Mesendoderm (in vitro differentiated cells): ENCODE measurements at regions not wholly inside any gene's neighbourhood (a gene's known extent, or its start where the extent isn't known, plus 50 kb on each side); places are given as distances from the start of the nearest gene placed in this dataset.
"Not testable (repeated sequence)": the region's sequence is repeated elsewhere in the genome, so short reads cannot be mapped to it uniquely, and the experiment has no call there.

Source experiments
- DNase-seq: peaks from one replicate; pipeline ENCODE4 v3.0.0; 2013
- H2AK5ac ChIP-seq: 2 replicates; pipeline ENCODE4 v1.6.1; 2013; ENCODE audit warnings: low read length, inconsistent platforms
- H2BK120ac ChIP-seq: 2 replicates; pipeline ENCODE4 v1.6.1; 2013; ENCODE audit warnings: low read depth, mild to moderate bottlenecking, low read length, moderate library complexity, mixed read lengths
- H2BK15ac ChIP-seq: replicated peaks from 2 replicates; pipeline ENCODE4 v1.6.1; 2013; ENCODE audit warnings: low read depth, mild to moderate bottlenecking, moderate library complexity
- H2BK5ac ChIP-seq: 2 replicates; pipeline ENCODE4 v1.6.1; 2013; ENCODE audit warnings: low read length, inconsistent platforms
- H3K18ac ChIP-seq: 2 replicates; pipeline ENCODE4 v1.6.1; 2013; ENCODE audit warnings: mild to moderate bottlenecking, low read length, mixed read lengths
- H3K23ac ChIP-seq: one replicate; pipeline ENCODE4 v1.6.1; 2013; ENCODE audit warnings: low read length
- H3K27ac ChIP-seq: 2 replicates; pipeline ENCODE4 v1.5.1; 2013; ENCODE audit warnings: low read depth, mild to moderate bottlenecking, inconsistent platforms, low read length, moderate library complexity
- H3K27me3 ChIP-seq: 2 replicates; pipeline ENCODE4 v1.6.1; 2013; ENCODE audit warnings: low read length, control low read depth, mild to moderate bottlenecking, inconsistent platforms; ENCODE audit not compliant: insufficient read depth, poor library complexity
- H3K36me3 ChIP-seq: 2 replicates; pipeline ENCODE4 v1.6.1; 2013; ENCODE audit warnings: low read length, inconsistent platforms; ENCODE audit not compliant: control insufficient read depth, insufficient read depth
- H3K4ac ChIP-seq: one replicate; pipeline ENCODE4 v1.6.1; 2013; ENCODE audit warnings: low read depth, mild to moderate bottlenecking, low read length, moderate library complexity
- H3K4me1 ChIP-seq: 2 replicates; pipeline ENCODE4 v1.6.1; 2013; ENCODE audit warnings: low read depth, low read length, inconsistent platforms; ENCODE audit not compliant: control insufficient read depth
- H3K4me2 ChIP-seq: 2 replicates; pipeline ENCODE4 v1.6.1; 2013; ENCODE audit warnings: low read length
- H3K4me3 ChIP-seq: 2 replicates; pipeline ENCODE4 v1.5.1; 2013; ENCODE audit warnings: mild to moderate bottlenecking, low read length
- H3K56ac ChIP-seq: one replicate; pipeline ENCODE4 v1.6.1; 2013; ENCODE audit warnings: low read length
- H3K79me1 ChIP-seq: 2 replicates; pipeline ENCODE4 v1.6.1; 2013; ENCODE audit warnings: low read length, inconsistent platforms
- H3K79me2 ChIP-seq: 2 replicates; pipeline ENCODE4 v1.6.1; 2013; ENCODE audit warnings: mild to moderate bottlenecking, low read length; ENCODE audit not compliant: control insufficient read depth, insufficient read depth
- H3K9ac ChIP-seq: 2 replicates; pipeline ENCODE4 v1.6.1; 2013; ENCODE audit warnings: low read length, inconsistent platforms
- H4K5ac ChIP-seq: one replicate; pipeline ENCODE4 v1.6.1; 2013; ENCODE audit warnings: low read length
- H4K8ac ChIP-seq: one replicate; pipeline ENCODE4 v1.6.1; 2013; ENCODE audit warnings: low read depth, mild to moderate bottlenecking, control low read depth, low read length, moderate library complexity
- WGBS: extraction: QIAGEN DNeasy Blood & Tissue Kit; methylation state at CpG from one replicate; pipeline ENCODE4 v1.1.7; 2013; ENCODE audit warnings: low lambda C conversion rate, missing lambda C conversion rate; ENCODE audit not compliant: insufficient coverage; ENCODE audit errors: extremely low coverage; 5-methylcytosine and 5-hydroxymethylcytosine counted together

DNA sequence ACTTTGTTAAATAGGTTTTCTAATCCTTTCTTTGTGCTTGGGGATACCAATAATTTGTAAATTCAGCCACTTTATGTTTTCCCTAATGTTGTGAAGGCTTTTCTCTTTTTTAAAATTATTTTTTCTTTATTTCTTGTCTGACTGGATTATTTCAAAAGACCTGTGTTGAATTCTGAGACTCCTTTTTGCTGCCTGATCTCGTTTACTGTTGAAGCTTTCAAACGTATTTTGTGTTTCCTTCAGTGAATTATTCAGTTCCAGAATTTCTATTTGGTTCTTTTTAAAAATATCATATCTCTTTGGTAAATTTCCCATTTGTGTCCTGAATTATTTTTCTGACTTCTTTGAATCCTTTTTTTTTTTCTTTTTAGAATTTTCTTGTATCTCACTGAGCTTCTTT is 241.6 kb downstream of the LRIG3 start:
- Histone ChIP-seq H2BK120ac (no peak overlapping the region), H3K23ac (no peak overlapping the region)
- no CpG with 5 or more reads among the region's 2 CpGs for WGBS

DNA sequence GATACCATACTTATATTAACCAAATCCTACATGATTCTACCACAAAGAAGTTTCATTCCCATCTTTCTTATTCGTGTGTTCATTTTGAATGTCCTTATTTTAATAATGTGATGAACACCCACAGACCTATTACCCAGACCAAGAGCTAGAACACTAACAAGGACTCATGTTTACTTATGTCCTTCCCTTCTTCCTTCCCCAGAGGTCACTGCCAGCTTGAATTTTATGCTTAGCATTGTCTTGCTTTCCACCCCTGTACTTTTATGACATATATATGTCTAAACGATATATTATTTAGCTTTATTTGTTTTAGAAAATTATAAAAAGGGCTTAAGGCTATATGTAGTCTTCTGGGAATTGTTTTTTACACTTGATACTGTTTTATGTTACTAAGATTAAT is 238.6 kb downstream of the LRIG3 start:
- Histone ChIP-seq H3K79me2 (no peaks in the 10 kb centered on the region), H2AK5ac (no peak overlapping the region), H3K4me2 (no peak overlapping the region), H3K56ac (no peak overlapping the region), H3K4me3 (no peak overlapping the region), H3K36me3 (no peaks in the 10 kb centered on the region), H4K5ac (no peak overlapping the region), H3K4ac (no peak overlapping the region), H3K23ac (no peak overlapping the region), H3K9ac (no peak overlapping the region), H3K79me1 (no peaks in the 10 kb centered on the region), H4K8ac (no peak overlapping the region), H2BK5ac (no peak overlapping the region), H3K18ac (no peak overlapping the region), H3K4me1 (no peaks in the 10 kb centered on the region), H3K27me3 (no peaks in the 10 kb centered on the region), H2BK15ac (no peak overlapping the region), H2BK120ac (no peak overlapping the region), H3K27ac (no peak overlapping the region)
- no peak for DNase-seq
- WGBS = no CpG with 5 or more reads among the region's 2 CpGs

More for the DNA sequence above, 241.6 kb downstream of the LRIG3 start:
- Histone ChIP-seq H3K4me1 (no peaks in the 10 kb centered on the region), H3K9ac (no peak overlapping the region), H3K36me3 (no peaks in the 10 kb centered on the region), H2BK5ac (no peak overlapping the region), H3K4ac (no peak overlapping the region), H2BK15ac (no peak overlapping the region), H3K4me3 (no peak overlapping the region), H3K27ac (no peak overlapping the region), H2AK5ac (no peak overlapping the region), H4K5ac (no peak overlapping the region), H3K4me2 (no peak overlapping the region), H3K27me3 (no peaks in the 10 kb centered on the region), H3K79me1 (no peaks in the 10 kb centered on the region), H3K79me2 (no peaks in the 10 kb centered on the region), H3K56ac (no peak overlapping the region), H3K18ac (no peak overlapping the region), H4K8ac (no peak overlapping the region)
- no peak for DNase-seq

DNA sequence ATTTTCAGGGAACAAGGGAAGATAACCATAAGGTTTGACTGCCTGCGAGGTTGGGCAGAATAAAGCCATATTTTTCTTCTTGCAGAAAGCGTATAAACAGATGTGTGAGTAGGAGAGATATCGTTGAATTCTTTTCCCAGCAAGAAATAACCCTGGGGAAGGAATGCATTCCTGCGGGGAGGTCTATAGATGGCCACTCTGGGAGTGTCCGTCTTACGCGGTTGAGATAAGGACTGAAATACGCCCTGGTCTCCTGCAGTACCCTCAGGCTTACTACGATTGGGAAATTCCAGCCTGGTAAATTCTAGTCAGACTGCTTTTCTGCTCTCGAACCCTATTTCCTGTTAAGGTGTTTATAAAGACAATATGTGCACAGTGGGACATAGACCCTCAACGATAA is 225.0 kb downstream of the LRIG3 start:
- Histone ChIP-seq H4K8ac (no peak overlapping the region), H4K5ac (no peak overlapping the region), H3K4ac (no peak overlapping the region), H2BK15ac (no peak overlapping the region), H3K36me3 (no peaks in the 10 kb centered on the region), H3K23ac (no peak overlapping the region), H3K4me2 (no peak overlapping the region), H3K27me3 (no peaks in the 10 kb centered on the region), H2BK120ac (no peak overlapping the region), H3K4me1 (no peaks in the 10 kb centered on the region), H3K18ac (no peak overlapping the region), H3K27ac (no peak overlapping the region), H3K9ac (no peak overlapping the region), H2AK5ac (no peak overlapping the region), H3K4me3 (no peak overlapping the region), H2BK5ac (no peak overlapping the region), H3K56ac (no peak overlapping the region), H3K79me1 (no peaks in the 10 kb centered on the region), H3K79me2 (no peaks in the 10 kb centered on the region)
- no peak for DNase-seq
- WGBS = no CpG with 5 or more reads among the region's 11 CpGs

DNA sequence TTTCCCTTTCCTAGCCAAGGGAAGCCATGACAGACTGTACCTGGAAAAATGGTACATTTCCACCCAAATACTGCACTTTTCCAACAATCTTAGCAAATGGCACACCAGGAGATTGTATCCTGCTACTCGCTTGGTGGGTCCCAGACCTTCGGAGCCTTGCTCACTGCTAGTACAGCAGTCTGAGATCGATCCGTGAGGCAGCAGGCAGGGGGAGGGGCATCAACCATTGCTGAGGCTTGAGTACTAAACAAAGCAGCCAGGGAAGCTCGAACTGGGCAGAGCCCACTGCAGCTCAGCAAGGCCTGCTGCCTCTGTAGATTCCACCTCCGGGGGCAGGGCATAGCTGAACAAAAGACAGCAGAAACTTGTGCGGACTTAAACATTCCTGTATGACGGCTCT is 218.8 kb downstream of the LRIG3 start:
- H3K79me2 ChIP-seq = no peaks in the 10 kb centered on the region
- no peaks in the 10 kb centered on the region for H3K27me3 ChIP-seq
- no CpG with 5 or more reads among the region's 8 CpGs for WGBS
- no peaks in the 10 kb centered on the region for H3K36me3 ChIP-seq
- no peak overlapping the region for H3K23ac ChIP-seq
- no peak overlapping the region for H4K5ac ChIP-seq
- H3K4me3 ChIP-seq = no peak overlapping the region
- H3K4me2 ChIP-seq = no peak overlapping the region
- H3K18ac ChIP-seq = no peak overlapping the region
- H2BK15ac ChIP-seq = no peak overlapping the region
- no peak overlapping the region for H3K9ac ChIP-seq
- H2BK120ac ChIP-seq = no peak overlapping the region
- no peak overlapping the region for H2AK5ac ChIP-seq
- H3K27ac ChIP-seq = no peak overlapping the region
- H3K56ac ChIP-seq = no peak overlapping the region
- H3K4ac ChIP-seq = no peak overlapping the region
- H4K8ac ChIP-seq = no peak overlapping the region
- H3K79me1 ChIP-seq = no peaks in the 10 kb centered on the region
- DNase-seq = no peak
- no peaks in the 10 kb centered on the region for H3K4me1 ChIP-seq
- no peak overlapping the region for H2BK5ac ChIP-seq

DNA sequence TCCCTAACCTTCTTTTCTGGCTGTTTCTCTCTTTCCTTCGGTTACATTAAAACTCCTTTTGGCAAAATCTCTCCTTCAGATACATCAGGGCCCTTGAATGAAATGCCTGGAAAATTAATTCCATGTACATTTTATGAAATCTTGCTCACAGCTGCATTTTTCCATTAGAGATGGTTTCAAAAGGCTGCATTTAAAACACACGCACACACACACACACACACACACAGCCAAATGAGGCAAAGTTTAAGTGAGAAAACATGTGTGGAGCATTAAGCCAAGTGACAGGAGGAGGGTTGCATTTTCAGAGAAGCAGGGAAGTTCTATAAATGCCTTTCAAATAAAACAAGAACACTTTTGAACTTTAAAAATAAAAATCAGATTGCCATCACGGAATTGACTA is 216.4 kb downstream of the LRIG3 start:
- Histone ChIP-seq H3K9ac (no peak overlapping the region), H3K4me3 (no peak overlapping the region), H3K79me1 (no peaks in the 10 kb centered on the region), H3K4me2 (no peak overlapping the region), H3K79me2 (no peaks in the 10 kb centered on the region), H3K4ac (no peak overlapping the region), H4K5ac (no peak overlapping the region), H3K27ac (no peak overlapping the region), H4K8ac (no peak overlapping the region), H2BK15ac (no peak overlapping the region), H3K4me1 (no peaks in the 10 kb centered on the region), H3K27me3 (no peaks in the 10 kb centered on the region), H2BK120ac (no peak overlapping the region), H2BK5ac (no peak overlapping the region), H3K36me3 (no peaks in the 10 kb centered on the region), H3K18ac (no peak overlapping the region), H3K23ac (no peak overlapping the region), H2AK5ac (no peak overlapping the region), H3K56ac (no peak overlapping the region)
- no peak for DNase-seq
- WGBS = no CpG with 5 or more reads among the region's 3 CpGs

DNA sequence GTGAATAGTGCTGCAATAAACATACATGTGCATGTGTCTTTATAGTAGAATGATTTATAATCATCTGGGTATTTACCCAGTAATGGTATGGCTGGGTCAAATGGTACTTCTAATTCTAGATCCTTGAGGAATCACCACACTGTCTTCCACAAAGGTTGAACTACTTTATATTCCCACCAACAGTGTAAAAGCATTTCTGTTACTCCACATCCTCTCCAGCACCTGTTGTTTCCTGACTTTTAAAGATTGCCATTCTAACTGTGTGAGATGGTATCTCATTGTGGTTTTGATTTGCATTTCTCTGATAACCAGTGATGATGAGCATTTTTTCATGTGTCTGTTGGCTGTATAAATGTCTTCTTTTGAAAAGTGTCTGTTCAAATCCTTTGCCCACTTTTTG is 215.5 kb downstream of the LRIG3 start:
- not testable (repeated sequence) for H3K23ac ChIP-seq, H3K9ac ChIP-seq, H3K4me2 ChIP-seq, DNase-seq, H4K5ac ChIP-seq, H3K4ac ChIP-seq, H3K18ac ChIP-seq, H3K56ac ChIP-seq, H3K36me3 ChIP-seq, H3K79me1 ChIP-seq, H3K27me3 ChIP-seq, H3K4me3 ChIP-seq, H3K4me1 ChIP-seq, H2BK120ac ChIP-seq, H3K27ac ChIP-seq, H3K79me2 ChIP-seq, H2AK5ac ChIP-seq, H4K8ac ChIP-seq, H2BK15ac ChIP-seq, H2BK5ac ChIP-seq
